GM18511 (cell line): ENCODE measurements at regions not wholly inside any gene's neighbourhood (a gene's known extent, or its start where the extent isn't known, plus 50 kb on each side); places are given as distances from the start of the nearest gene placed in this dataset.

Experiments
- ATAC-seq: cut with Tn5 transposase; IDR thresholded peaks from one replicate; pipeline ENCODE4 v1.9.1; 2021; ENCODE audit warnings: mild to moderate bottlenecking, moderate library complexity; ENCODE audit not compliant: unreplicated experiment

GRCh38 chr2:222993920-222994650 is 57.9 kb upstream of the KCNE4 start:
- ATAC-seq: no peak

GRCh38 chr2:222998459-222998858 is 53.5 kb upstream of the KCNE4 start:
- peak; percentile 77 for ATAC-seq

GRCh38 chr2:223000872-223001796 is 50.9 kb upstream of the KCNE4 start:
- no peak for ATAC-seq

GRCh38 chr2:223001797-223002175 is 50.2 kb upstream of the KCNE4 start:
- ATAC-seq: no peak
